GM19372 (cell line): ENCODE measurements at regions not wholly inside any gene's neighbourhood (a gene's known extent, or its start where the extent isn't known, plus 50 kb on each side); places are given as distances from the start of the nearest gene placed in this dataset.
"Not testable (repeated sequence)": the region's sequence is repeated elsewhere in the genome, so short reads cannot be mapped to it uniquely, and the experiment has no call there.

Source experiments
- ATAC-seq: cut with Tn5 transposase; IDR thresholded peaks from one replicate; pipeline ENCODE4 v1.9.1; 2021; ENCODE audit warnings: mild to moderate bottlenecking, low read depth, moderate library complexity; ENCODE audit not compliant: unreplicated experiment

DNA sequence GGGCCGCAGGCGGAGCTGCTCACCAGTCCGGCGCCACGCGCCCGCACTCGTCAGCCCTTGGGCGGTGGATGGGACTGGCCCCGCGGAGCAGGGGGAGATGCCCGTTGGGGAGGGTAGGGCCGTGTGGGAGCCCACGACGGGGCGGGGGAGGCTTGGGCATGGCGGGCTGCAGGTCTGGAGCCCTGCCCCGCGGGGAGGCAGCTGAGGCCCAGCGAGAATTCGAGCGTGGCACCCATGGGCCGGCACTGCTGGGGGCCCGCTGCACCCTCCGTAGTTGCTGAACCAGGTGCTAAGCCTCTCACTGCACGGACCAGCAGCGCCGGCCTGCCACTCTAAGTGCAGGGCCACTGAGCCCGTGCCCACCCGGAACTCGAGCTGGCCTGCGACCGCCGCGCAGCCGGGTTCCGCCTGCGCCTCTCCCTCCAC lies 182.4 kb upstream of the ERBB4 start:
- ATAC-seq: no peak

DNA sequence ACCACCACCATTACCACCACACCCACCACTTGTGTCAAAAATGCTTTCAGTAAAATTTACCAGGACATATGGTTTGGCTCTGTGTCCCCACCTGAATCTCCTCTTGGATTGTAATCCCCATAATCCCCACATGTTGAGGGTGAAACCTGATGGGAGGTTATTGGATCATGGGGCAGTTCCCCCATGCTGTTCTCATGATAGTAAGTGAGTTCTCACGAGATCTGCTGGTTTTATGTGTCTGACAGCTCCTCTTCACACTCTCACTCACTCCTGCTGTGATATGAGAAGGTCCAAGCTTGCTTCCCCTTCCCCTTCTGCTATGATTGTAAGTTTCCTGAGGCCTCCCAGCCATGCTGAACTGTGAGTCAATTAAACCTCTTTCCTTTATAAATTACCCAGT lies 176.8 kb upstream of the ERBB4 start:
- ATAC-seq: not testable (repeated sequence)

DNA sequence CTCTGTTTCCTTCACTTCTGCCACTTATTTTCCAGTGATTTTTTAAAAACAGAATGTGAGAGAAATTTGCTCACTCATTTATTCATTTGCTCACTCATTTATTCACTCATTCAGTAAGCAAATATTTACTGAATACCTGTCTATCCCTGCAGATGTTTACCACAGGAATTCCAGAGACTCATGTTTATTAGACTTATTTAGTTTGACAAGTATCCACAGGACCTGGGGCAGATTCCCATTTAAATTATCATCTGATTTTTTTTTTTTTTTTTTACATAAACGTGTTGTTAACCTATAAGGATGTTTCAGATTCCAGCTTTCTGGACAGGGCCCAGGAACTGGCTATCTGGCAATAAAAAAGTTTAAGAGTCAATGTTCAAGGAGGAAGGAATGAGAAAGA lies 175.1 kb upstream of the ERBB4 start:
- ATAC-seq: no peak

DNA sequence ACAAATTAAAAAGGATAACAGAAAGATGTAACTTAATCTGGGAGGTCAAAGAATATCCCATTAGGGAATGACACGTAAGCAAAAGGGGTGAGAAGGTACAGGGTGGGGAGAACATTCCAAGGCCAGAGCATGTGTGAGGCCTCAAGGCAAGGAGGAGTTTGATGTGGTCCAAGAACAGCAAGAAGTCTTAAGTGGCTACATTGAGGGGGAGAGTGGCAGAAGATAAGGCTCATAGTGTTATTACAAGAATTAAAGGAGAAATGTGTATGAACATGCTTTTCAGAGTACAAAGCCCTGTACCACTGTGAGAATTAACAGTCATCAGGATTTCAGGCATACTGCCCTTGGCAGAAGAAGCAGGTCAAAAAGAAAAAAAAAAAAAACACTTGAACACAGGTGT lies 174.4 kb upstream of the ERBB4 start:
- ATAC-seq: no peak

DNA sequence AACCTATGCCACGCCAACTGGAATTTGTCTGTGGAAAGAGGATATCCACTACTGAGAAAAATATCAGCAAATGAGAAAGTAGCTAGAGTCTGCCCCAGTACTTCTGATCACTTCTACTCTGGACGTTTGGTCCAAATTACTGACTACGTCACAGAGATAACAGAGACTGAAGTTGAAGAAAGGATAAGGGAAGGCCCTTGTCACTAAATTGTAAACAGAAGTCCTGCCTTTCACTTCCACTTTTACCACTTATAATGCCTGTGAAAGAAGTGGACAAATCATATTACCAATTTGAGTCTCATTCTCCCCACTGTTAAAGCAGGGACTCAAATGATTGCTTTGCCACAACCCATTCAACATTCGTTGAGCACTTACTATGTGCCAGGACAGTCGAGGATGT lies 173.9 kb upstream of the ERBB4 start:
- ATAC-seq: no peak

- no peak for ATAC-seq
Measured at GRCh38 chr2:212711856-212712255, 173.3 kb upstream of the ERBB4 start.

DNA sequence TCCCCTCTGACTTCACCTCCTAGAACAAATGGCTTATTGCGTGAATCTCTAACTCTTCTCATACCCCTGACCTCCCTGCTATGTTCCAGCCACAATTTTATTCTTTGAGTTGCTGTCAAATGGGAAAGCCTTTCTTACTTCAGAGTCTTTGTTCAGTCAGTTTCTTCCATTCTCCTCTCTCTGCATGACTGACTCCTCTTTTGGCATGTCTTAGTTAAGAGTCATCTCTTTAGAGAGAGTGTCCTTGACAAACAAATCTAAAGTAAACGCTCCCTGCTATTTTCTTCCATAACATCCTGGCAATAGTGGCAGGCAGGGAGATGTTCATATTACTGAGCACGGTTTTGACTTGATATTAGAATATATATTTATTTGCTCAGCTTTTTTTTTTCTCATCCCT lies 170.7 kb upstream of the ERBB4 start:
- ATAC-seq: no peak

- ATAC-seq: no peak
Measured at GRCh38 chr2:212708355-212708754, 169.8 kb upstream of the ERBB4 start.

GRCh38 chr2:212695426-212695825 lies 156.8 kb upstream of the ERBB4 start:
- ATAC-seq: no peak

DNA sequence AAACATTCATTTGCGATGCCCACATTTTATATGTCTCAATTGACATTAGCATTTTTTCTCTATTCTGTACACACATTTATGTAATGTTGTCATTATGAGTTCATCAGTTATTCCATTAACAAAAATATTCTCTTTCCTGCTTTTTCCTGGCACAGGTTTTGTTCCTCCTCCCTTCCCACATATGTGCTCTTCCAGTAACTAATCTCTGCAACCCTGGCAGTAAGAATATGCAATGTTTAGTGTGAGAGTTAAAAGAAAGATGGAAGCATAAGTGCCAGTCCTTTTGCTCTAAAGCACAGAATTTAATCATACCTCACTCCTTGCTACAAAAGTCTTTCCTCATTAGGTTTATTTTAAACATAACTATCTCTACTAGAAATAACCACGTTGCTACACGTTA lies 155.8 kb upstream of the ERBB4 start:
- ATAC-seq: no peak

GRCh38 chr2:212692466-212692865 lies 153.9 kb upstream of the ERBB4 start:
- no peak for ATAC-seq

- ATAC-seq: no peak
Measured at GRCh38 chr2:212686285-212686895, 147.8 kb upstream of the ERBB4 start.

GRCh38 chr2:212683346-212684097 lies 144.9 kb upstream of the ERBB4 start:
- no peak for ATAC-seq

DNA sequence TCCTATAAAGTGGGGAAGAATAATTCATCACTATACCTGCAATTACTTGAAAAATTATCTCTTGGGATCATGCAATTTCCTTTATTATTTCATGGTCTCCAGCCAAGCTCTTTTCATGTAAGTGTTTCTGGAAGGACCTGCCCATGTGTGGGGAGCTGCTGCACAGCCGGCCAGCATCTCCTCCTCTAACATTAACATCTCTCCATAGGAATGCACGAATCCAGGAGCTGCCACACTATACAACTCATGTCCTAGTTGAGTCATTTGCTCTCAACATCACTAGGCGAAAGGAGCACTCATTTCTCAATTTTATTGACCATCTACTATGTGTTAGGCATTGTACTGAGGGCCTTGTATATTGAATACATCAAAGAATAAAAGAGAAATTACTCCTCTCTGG lies 144.3 kb upstream of the ERBB4 start:
- no peak for ATAC-seq

DNA sequence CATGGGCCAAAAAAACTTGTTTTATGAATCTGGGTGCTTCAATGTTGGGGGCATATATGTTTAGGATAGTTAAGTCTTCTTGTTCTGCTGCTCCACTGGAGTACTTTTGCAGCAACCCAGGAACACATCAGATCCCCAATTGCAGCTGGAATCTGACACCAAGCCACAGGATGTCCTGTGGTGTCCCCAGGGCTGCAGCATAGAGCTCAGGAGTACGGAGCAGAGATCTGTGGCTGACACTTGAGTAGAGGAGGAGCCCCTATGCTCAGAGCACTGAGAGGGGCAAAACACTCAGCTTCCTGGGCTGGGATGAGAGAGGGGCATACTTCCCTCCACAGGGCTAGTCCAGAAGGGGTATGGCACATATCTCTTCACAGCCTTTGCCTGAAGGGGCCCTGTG lies 138.9 kb upstream of the ERBB4 start:
- ATAC-seq: no peak

GRCh38 chr2:212672186-212672585 lies 133.6 kb upstream of the ERBB4 start:
- no peak for ATAC-seq

DNA sequence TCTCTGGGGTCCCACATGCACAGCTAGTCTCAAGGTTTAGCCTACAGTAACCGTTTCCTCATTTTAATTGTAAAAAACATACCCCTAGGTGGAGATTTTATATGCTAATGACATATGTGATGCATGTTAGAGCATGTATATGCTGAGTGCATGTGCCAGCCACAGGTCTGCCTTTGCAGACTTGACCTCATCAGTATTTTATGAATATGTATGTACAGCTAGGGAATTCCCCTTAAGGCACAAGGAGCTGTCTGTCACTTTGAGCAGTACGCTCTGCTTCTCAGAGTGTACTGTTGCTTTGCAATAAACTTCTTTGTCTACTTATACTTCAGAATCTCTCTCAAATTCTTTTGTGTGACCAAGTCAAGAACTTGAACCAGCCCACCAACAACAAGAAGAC lies 131.2 kb upstream of the ERBB4 start:
- no peak for ATAC-seq

DNA sequence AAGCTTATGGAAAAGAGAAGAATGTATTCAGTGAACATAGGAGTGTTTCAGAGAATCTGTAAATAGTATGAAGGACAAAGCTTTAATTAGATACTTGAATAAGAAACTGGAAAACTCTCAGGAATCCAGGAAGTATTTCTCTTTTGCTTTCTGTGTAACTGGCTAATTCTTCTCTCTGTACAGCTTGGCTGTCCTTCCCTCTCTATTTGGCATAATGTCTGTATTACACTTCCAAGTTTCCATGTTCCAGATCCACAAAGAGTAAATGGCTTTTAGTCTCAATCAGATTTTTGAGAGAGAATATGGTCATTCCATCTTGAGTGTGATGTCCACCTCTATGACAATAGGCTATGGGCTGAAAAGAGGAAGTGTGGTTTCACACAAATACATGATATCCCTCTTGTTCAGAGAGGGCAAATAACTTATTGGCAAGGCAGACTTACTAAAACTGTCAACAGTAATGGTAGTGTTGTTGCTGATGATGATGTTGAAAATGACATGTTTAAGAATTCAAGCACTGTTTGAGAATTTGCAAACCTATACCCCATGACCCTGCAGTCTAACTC lies 129.2 kb upstream of the ERBB4 start:
- no peak for ATAC-seq

- no peak for ATAC-seq
Measured at GRCh38 chr2:212665948-212666347, 127.3 kb upstream of the ERBB4 start.

DNA sequence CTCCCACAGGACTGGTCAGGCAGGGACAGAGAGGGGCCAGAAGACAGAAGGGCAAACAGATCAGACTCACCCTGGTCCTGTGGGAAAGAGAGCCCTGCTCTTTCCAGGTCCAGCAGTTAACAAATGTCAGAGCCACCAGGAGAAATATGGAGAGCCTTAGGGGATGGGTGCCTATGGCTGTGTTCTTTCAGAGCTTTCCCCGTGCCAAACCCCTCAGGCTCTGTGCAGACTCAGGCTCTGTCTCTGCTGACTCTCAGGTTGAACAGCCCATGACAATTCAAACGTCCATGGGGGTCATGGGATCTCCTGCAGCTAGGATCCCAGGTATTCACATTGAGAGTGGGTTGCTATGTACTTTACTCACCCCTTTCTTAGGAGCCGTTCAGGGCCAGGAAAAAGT lies 120.8 kb upstream of the ERBB4 start:
- no peak for ATAC-seq

DNA sequence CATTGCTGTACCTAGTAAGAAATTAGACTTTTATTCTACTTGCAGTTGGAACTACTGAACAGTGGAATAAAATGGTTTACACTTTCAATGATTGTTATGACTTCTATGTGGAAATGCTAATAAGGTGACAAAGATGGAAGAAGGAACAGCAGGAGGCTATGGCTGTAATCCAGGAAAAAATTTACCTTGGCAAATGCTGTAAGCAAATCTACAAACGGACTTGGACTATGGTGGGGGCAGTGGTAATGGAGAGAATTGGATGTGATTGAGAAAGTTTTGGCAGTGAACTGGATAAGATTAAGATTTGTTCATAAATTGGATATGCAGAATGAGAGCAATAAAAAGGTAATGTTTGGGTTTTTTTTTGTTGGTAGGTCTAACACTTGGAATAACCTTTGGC lies 111.0 kb upstream of the ERBB4 start:
- no peak for ATAC-seq

- ATAC-seq: no peak
Measured at GRCh38 chr2:212646698-212647366, 108.2 kb upstream of the ERBB4 start.
